GM12878 (cell line): ENCODE measurements at regions not wholly inside any gene's neighbourhood (a gene's known extent, or its start where the extent isn't known, plus 50 kb on each side); places are given as distances from the start of the nearest gene placed in this dataset.

Experiments
- ATAC-seq: fragments of 200-7000 bp; cut with Tn5 transposase; 3 replicates; pipeline ENCODE4 v1.9.1; 2020; ENCODE audit warnings: mild to moderate bottlenecking, moderate library complexity
- BruUV-seq: library from RNA; stranded (reverse); fragments of 400-500 nt; replicated peaks from 2 replicates; lab custom pipeline; 2021; lab: Mats Ljungman, UMichigan
- CTCF ChIA-PET: fragments of 300-600 bp; sonication (Branson Sonifier 250); formaldehyde crosslinking; extraction: SDS; loops from one replicate; lab custom pipeline; 2021; ENCODE audit warnings: inconsistent platforms; lab: Yijun Ruan, JAX
- POLR2A ChIA-PET: fragments of 350-600 bp; formaldehyde crosslinking; extraction: SDS; loops from one replicate; lab custom pipeline; 2021; ENCODE audit warnings: inconsistent platforms; lab: Charles Lee
- RAD21 ChIA-PET: fragments of 300-600 bp; sonication (Branson Sonifier 250); formaldehyde crosslinking; loops from one replicate; lab custom pipeline; 2023; ENCODE audit warnings: antibody characterized with exemption; ENCODE audit not compliant: unreplicated experiment; lab: Charles Lee
- SMC1A ChIA-PET: fragments of 300-600 bp; sonication (Branson Sonifier 250); formaldehyde crosslinking; loops from one replicate; lab custom pipeline; 2023; ENCODE audit not compliant: unreplicated experiment, uncharacterized antibody; lab: Charles Lee
- DNase-seq: peaks from one replicate; pipeline ENCODE4 v3.0.0-alpha.2; 2011; ENCODE audit warnings: low read depth, low spot score
- FAIRE-seq: peaks from 3 replicates; lab custom pipeline; 2011; peaks lifted over from hg19 to GRCh38; lab: Jason Lieb, UNC
- H2AFZ ChIP-seq: 2 replicates; pipeline ENCODE4 v1.6.0; 2011; ENCODE audit warnings: low read depth, low read length, control low read depth; ENCODE audit not compliant: control insufficient read depth
- H3K27ac ChIP-seq: 2 replicates; pipeline ENCODE4 v1.5.1; 2011; ENCODE audit warnings: control low read depth; ENCODE audit not compliant: control insufficient read depth, insufficient read depth
- H3K27me3 ChIP-seq, 2 experiments: replicated peaks in 1 of 2; 2 replicates each; pipeline versions ENCODE4 v1.6.0 to v1.6.1; 2011; ENCODE audit warnings: low read length in 1 of 2; ENCODE audit not compliant: control insufficient read depth in 2 of 2, insufficient read depth in 2 of 2
- H3K36me3 ChIP-seq, 2 experiments: 2 replicates each; pipeline ENCODE4 v1.5.1; 2011; ENCODE audit warnings: low read length in 1 of 2; ENCODE audit not compliant: control insufficient read depth in 2 of 2, insufficient read depth in 2 of 2
- H3K4me1 ChIP-seq: 2 replicates; pipeline ENCODE4 v1.6.1; 2011; ENCODE audit warnings: mild to moderate bottlenecking, low read length, moderate library complexity, mixed read lengths; ENCODE audit not compliant: control insufficient read depth, insufficient read depth
- H3K4me2 ChIP-seq: 2 replicates; pipeline ENCODE4 v1.6.0; 2011; ENCODE audit warnings: control low read depth; ENCODE audit not compliant: control insufficient read depth, insufficient read depth
- H3K4me3 ChIP-seq: fragments of 200-600 bp; sonication (generic); 2 replicates; pipeline ENCODE4 v1.5.1; 2016
- H3K79me2 ChIP-seq: 2 replicates; pipeline ENCODE4 v1.6.0; 2011; ENCODE audit warnings: low read length; ENCODE audit not compliant: control insufficient read depth, insufficient read depth
- H3K9ac ChIP-seq: 2 replicates; pipeline ENCODE4 v1.8.0; 2011; ENCODE audit warnings: low read length, control low read depth, mixed read lengths; ENCODE audit not compliant: control insufficient read depth, insufficient read depth
- H3K9me3 ChIP-seq: replicated peaks from 3 replicates; pipeline ENCODE4 v1.5.1; 2011; ENCODE audit warnings: mild to moderate bottlenecking, low read length; ENCODE audit not compliant: control insufficient read depth, insufficient read depth
- H4K20me1 ChIP-seq: 2 replicates; pipeline ENCODE4 v1.6.0; 2011; ENCODE audit not compliant: control insufficient read depth, insufficient read depth
- EGR1 ChIP-seq, 2 experiments: IDR thresholded peaks; 1 replicate in 1 of 2; 2 replicates in 1 of 2; pipeline ENCODE4 v1.6.1; 2011 to 2012; ENCODE audit warnings: low read depth in 2 of 2, low read length in 2 of 2, borderline replicate concordance in 1 of 2, mild to moderate bottlenecking in 1 of 2, moderate library complexity in 1 of 2
- FOXM1 ChIP-seq: IDR thresholded peaks from 2 replicates; pipeline ENCODE4 v1.6.1; 2012; ENCODE audit warnings: low read depth, mild to moderate bottlenecking, inconsistent platforms, low read length, moderate library complexity
- GATAD2B ChIP-seq: fragments of 450-650 bp; conservative IDR thresholded peaks from 2 replicates; pipeline ENCODE4 v1.6.1; 2017; ENCODE audit warnings: low read depth, mild to moderate bottlenecking, moderate library complexity
- HDAC2 ChIP-seq: fragments of 200-600 bp; sonication (generic); IDR thresholded peaks from 2 replicates; pipeline ENCODE4 v1.6.1; 2017
- MAX ChIP-seq: IDR thresholded peaks from 2 replicates; pipeline ENCODE4 v1.6.1; 2012; ENCODE audit warnings: low read depth, low read length, improper control_type of control experiment
- MYB ChIP-seq: fragments of 150-350 bp; IDR thresholded peaks from 2 replicates; pipeline ENCODE4 v1.6.1; 2014; ENCODE audit warnings: mild to moderate bottlenecking, low read depth, low read length, borderline replicate concordance
- RELB ChIP-seq: fragments of 450-650 bp; IDR thresholded peaks from 2 replicates; pipeline ENCODE4 v1.6.1; 2017; ENCODE audit warnings: low read depth, mild to moderate bottlenecking, moderate library complexity
- SMC3 ChIP-seq: IDR thresholded peaks from 2 replicates; pipeline ENCODE4 v1.6.1; 2011; ENCODE audit warnings: low read length, improper control_type of control experiment, borderline replicate concordance
- SUPT20H ChIP-seq: IDR thresholded peaks from 2 replicates; pipeline ENCODE4 v1.6.1; 2011; ENCODE audit warnings: low read depth, mild to moderate bottlenecking, low read length, moderate library complexity, borderline replicate concordance; ENCODE audit not compliant: control insufficient read depth
- WRNIP1 ChIP-seq: IDR thresholded peaks from 2 replicates; pipeline ENCODE4 v1.6.1; 2011; ENCODE audit warnings: low read depth, low read length, improper control_type of control experiment, borderline replicate concordance
- ZBTB40 ChIP-seq: fragments of 450-650 bp; IDR thresholded peaks from 2 replicates; pipeline ENCODE4 v1.6.1; 2016; ENCODE audit warnings: mild to moderate bottlenecking, moderate library complexity, borderline replicate concordance
- ZNF24 ChIP-seq: fragments of 450-650 bp; IDR thresholded peaks from 2 replicates; pipeline ENCODE4 v1.6.1; 2017; ENCODE audit warnings: antibody characterized with exemption, mild to moderate bottlenecking
- ZNF384 ChIP-seq: IDR thresholded peaks from 2 replicates; pipeline ENCODE4 v1.6.1; 2012; ENCODE audit warnings: low read depth, mild to moderate bottlenecking, low read length, improper control_type of control experiment, borderline replicate concordance
- WGBS: methylation state at CpG from one replicate; pipeline ENCODE4 v1.1.6; 2016; ENCODE audit warnings: low lambda C conversion rate; ENCODE audit not compliant: insufficient replicate concordance, insufficient coverage; ENCODE audit errors: missing lambda C conversion rate; 5-methylcytosine and 5-hydroxymethylcytosine counted together
- in situ Hi-C: fragments of 300-500 bp; cut with MboI; formaldehyde crosslinking; loops from 9 replicates; pipeline ENCODE4 v1.14.3; 2018; ENCODE audit warnings: mixed read lengths
- intact Hi-C: fragments of 100-400 bp; cut with micrococcal nuclease; formaldehyde crosslinking; loops from one replicate; pipeline ENCODE4 v1.14.2; 2022; ENCODE audit not compliant: unreplicated experiment

- TF ChIP-seq ZBTB40, result no peak
- TF ChIP-seq MAX, result no peak
Measured at GRCh38 chr20:51175724-51176123, 152.8 kb upstream of the KCNG1 start (continued).

- no TSS peak for BruUV-seq
- no peak for FAIRE-seq
- no peak overlapping the region for H3K9ac ChIP-seq
- no peak overlapping the region for H3K27ac ChIP-seq
- no peak for DNase-seq
- H4K20me1 ChIP-seq, result no peaks in the 10 kb centered on the region
- no peaks in the 10 kb centered on the region for H3K36me3 ChIP-seq
- WGBS, result 28% methylated on average over 10 of the region's 10 CpGs
- intact Hi-C loops, result no loop called here
- ChIA-PET CTCF (no interaction called here), SMC1A (no interaction called here), POLR2A (no interaction called here), RAD21 (no interaction called here)
- ATAC-seq, result no peak
- H3K79me2 ChIP-seq, result no peaks in the 10 kb centered on the region
- H3K4me1 ChIP-seq, result no peaks in the 10 kb centered on the region
- in situ Hi-C loops, result no loop called here
- H2AFZ ChIP-seq, result no peak overlapping the region
- no peak overlapping the region for H3K4me3 ChIP-seq
- no peak overlapping the region for H3K4me2 ChIP-seq
- H3K9me3 ChIP-seq, result no peaks in the 10 kb centered on the region
- H3K27me3 ChIP-seq, result peaks cover 0 to 3% of the 10 kb centered on the region in 2 experiments; a peak in 2 of 4 replicates
- no peak for TF ChIP-seq FOXM1
- TF ChIP-seq HDAC2, result no peak
- TF ChIP-seq WRNIP1, result no peak
- no peak for TF ChIP-seq MYB
- TF ChIP-seq ZNF384, result no peak
- TF ChIP-seq ZBTB40, result no peak
- TF ChIP-seq ZNF24, result no peak
- no peak for TF ChIP-seq RELB
- TF ChIP-seq SMC3, result no peak
- no peak for TF ChIP-seq SUPT20H
- TF ChIP-seq GATAD2B, result no peak
- no peak for TF ChIP-seq EGR1 (IDR thresholded peaks at IDR 0.05; ENCODE audit: borderline replicate concordance in 1 of 2, low read depth in 2 of 2, low read length in 2 of 2)
Measured at GRCh38 chr20:51175156-51175555, 152.2 kb upstream of the KCNG1 start.
